ENCODE measurements at regions not wholly inside any gene's neighbourhood (a gene's known extent, or its start where the extent isn't known, plus 50 kb on each side); places are given as distances from the start of the nearest gene placed in this dataset.

DNA sequence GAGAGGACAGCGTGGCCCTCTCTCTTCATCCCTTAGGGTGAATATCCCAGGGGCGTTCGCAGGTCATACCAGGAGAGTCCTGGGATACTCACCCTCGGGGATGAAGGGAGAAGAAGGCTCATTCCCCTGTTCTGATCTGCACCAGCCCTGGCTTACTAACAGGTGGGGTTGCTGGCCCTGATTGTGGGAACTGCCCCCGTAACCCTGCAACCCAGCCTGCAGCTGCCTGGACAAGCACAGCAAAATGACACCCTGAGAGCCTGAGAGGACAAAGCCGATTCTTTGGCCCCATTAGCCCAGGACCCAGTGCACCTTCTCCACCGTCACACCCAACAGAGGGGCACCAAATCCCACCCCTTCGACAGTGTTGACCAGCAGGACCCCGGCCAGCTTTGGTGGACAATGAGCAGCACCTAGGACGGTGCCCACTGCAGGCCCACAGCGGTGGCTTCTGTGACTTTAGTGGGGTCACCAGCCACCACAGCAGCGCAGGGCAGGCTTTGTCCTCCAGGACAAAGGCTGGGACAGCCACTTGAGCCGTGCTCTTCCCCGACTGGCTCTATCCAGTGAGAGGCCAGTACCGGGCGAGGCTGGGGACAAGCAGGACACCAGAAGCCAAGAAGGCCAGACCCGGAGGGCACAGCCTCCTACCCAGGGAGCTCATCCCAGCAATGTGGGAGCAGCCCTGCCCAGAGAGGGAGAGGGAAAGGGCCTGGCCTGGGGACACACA, 98.5 kb upstream of the RTL6 start:
- no peak for DNase-seq (ENCODE audit: low spot score)
- in situ Hi-C loops (cut with MboI; ENCODE audit: low sequenced_read_pairs, unreplicated experiment) = no loop called here

DNA sequence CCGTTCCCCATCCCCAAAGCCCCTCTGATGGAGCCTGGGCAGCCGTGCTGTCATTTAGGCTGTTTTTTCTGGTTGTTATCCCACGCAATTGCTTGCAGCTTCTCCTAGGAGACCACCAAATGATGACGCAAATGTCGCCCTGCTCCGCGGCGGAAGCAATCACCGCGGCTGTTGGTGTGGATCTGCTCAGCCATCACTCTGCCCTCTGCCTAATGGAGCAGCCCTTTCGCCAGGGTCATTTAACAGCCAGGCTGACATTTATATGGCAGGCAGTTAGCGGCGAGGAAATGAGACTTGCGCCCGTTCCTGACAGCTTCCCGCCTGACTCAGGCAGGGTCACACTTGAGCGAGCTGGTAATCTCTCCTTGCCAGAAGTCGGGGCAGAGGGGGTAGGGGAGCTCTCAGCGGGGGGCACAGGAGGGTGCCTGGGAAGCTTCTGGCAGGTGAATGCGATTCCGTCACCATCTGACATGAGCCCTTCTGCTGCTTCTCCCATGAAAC, 97.9 kb upstream of the RTL6 start:
- in situ Hi-C loops (cut with MboI; ENCODE audit: low sequenced_read_pairs, unreplicated experiment) = no loop called here
- DNase-seq (ENCODE audit: low spot score) = no peak
- TF ChIP-seq, protein P1, sequence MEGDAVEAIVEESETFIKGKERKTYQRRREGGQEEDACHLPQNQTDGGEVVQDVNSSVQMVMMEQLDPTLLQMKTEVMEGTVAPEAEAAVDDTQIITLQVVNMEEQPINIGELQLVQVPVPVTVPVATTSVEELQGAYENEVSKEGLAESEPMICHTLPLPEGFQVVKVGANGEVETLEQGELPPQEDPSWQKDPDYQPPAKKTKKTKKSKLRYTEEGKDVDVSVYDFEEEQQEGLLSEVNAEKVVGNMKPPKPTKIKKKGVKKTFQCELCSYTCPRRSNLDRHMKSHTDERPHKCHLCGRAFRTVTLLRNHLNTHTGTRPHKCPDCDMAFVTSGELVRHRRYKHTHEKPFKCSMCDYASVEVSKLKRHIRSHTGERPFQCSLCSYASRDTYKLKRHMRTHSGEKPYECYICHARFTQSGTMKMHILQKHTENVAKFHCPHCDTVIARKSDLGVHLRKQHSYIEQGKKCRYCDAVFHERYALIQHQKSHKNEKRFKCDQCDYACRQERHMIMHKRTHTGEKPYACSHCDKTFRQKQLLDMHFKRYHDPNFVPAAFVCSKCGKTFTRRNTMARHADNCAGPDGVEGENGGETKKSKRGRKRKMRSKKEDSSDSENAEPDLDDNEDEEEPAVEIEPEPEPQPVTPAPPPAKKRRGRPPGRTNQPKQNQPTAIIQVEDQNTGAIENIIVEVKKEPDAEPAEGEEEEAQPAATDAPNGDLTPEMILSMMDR (IDR thresholded peaks at IDR 0.05; ENCODE audit: borderline replicate concordance, control extremely low read depth, extremely low read depth, insufficient read depth, missing control alignments) = no peak

More for the DNA sequence above, 98.5 kb upstream of the RTL6 start:
- TF ChIP-seq, protein P1 (IDR thresholded peaks at IDR 0.05; ENCODE audit: borderline replicate concordance, control extremely low read depth, extremely low read depth, insufficient read depth, missing control alignments) = no peak

DNA sequence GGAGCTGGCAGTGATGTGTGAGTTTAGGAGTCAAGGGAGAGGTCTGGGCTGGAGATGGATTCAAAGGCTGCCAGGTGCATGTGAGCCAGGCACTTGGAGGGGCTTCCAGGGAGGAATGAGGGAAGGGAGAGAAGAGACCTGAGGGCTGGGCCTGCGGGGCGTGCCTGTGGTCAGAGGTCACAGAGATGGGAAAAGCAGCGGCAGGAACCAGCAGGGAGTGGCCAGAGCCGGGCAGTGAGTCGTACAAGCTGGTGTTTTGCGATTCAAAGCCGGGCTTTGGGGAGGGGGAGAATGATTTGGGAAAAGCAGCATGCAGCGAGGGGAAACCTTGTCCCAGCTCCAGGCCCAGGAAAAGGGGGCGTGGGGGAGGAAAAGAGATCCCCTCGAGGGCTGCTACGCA, 96.9 kb upstream of the RTL6 start:
- DNase-seq (ENCODE audit: low spot score) = no peak
- in situ Hi-C loops (cut with MboI; ENCODE audit: low sequenced_read_pairs, unreplicated experiment) = no loop called here
- TF ChIP-seq, protein P1 (IDR thresholded peaks at IDR 0.05; ENCODE audit: borderline replicate concordance, control extremely low read depth, extremely low read depth, insufficient read depth, missing control alignments) = no peak

DNA sequence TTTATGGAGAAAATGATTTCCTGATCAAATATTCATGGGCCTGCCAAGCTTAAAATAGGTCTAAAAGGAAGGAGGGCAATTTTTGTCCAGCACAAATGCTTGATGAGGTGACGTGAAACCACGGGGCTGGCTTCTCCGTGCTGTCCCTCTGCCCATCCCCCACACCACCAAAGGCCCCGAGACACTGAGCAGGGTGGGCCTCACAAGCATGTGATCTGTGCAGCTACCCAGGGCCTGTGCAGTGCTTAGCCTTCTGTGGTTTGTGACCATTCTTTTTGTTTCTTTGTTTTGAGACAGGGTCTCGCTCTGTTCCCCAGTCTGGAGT, 94.8 kb upstream of the RTL6 start:
- DNase-seq (ENCODE audit: low spot score) = no peak
- TF ChIP-seq, protein P1 (IDR thresholded peaks at IDR 0.05; ENCODE audit: borderline replicate concordance, control extremely low read depth, extremely low read depth, insufficient read depth, missing control alignments) = no peak
- in situ Hi-C loops (cut with MboI; ENCODE audit: low sequenced_read_pairs, unreplicated experiment) = no loop called here

DNA sequence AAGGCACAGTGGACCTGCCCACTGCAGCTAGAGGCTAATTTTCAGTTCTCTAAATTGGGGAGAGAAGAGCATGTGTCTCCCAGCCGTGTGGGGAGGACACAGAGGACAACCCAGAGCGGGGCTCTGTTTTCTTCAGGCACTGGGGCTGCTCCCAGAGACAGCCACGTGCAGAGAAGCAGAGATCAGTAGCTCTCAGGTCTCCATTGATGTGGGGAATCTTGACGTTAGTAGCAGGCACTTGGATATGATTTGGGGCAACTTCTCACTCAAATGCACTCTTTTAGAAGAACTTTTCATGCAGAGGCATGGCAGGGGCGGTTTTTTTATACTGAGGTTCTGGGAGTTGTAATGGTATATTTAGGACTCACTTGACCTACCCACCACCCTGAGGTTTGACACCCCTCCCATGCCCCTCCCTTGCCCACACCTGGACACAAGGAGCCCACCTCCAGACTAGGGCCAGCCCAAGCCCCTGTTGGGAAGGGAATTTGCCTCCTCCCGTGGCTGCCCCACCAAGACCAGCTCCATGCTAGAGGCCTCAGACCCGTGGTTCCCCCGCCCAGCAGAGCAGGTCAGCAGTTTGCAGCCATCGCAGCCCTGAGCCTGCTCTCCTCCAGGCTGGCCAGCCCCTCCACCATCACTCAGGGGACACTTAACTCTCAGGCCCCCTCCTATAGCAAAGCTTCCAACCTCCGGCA, 94.2 kb upstream of the RTL6 start:
- TF ChIP-seq, protein P1 (IDR thresholded peaks at IDR 0.05; ENCODE audit: borderline replicate concordance, control extremely low read depth, extremely low read depth, insufficient read depth, missing control alignments) = no peak
- in situ Hi-C loops (cut with MboI; ENCODE audit: low sequenced_read_pairs, unreplicated experiment) = no loop called here
- DNase-seq (ENCODE audit: low spot score) = no peak

DNA sequence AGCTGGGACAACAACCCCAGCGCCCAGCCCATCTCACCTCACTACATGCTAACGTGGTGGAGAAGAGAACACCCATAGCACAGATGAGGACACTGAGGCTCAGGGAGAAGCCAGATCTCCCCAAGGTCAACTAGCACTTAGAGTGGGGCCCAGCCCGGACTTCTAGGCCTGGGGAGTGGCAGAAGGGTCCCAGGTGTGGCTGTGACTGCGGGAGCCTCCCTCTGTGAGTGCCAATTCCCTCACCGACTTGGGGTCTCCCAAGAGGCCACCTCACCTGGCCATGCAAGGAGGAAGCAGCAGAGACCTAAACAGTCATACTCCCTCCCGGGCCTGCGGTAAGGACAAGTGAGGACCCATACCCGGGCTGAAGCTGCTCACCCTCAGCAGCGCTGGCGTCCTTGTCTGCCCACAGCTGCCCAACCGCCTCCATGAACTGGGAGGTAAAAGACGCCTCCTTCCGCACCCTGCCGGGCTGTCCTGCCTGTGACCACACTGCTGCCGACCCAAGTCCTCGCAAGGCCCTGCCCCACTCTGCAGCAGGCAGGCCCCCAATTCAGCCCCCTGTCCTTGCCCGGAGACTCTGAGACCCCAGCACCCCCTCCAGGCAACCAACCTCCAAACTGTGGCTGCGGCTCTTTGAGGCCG, 93.2 kb upstream of the RTL6 start:
- TF ChIP-seq, protein P1 (IDR thresholded peaks at IDR 0.05; ENCODE audit: borderline replicate concordance, control extremely low read depth, extremely low read depth, insufficient read depth, missing control alignments) = no peak
- in situ Hi-C loops (cut with MboI; ENCODE audit: low sequenced_read_pairs, unreplicated experiment) = no loop called here
- no peak for DNase-seq (ENCODE audit: low spot score)
